ENCODE measurements at regions not wholly inside any gene's neighbourhood (a gene's known extent, or its start where the extent isn't known, plus 50 kb on each side); places are given as distances from the start of the nearest gene placed in this dataset.
"Not testable (repeated sequence)": the region's sequence is repeated elsewhere in the genome, so short reads cannot be mapped to it uniquely, and the experiment has no call there.

- Histone ChIP-seq H3K27ac (replicated peaks) (no peak overlapping the region), H3K4me3 (replicated peaks; ENCODE audit: insufficient read depth, low read length) (no peak overlapping the region), H3K27me3 (ENCODE audit: insufficient read depth, poor library complexity, severe bottlenecking) (no peaks in the 10 kb centered on the region)
- no peak for DNase-seq (ENCODE audit: low read depth in 1 of 2, low spot score in 1 of 2)
- TF ChIP-seq GABPA (IDR thresholded peaks at IDR 0.05; ENCODE audit: low read depth) (no peak), CTCF (IDR thresholded peaks at IDR 0.05; ENCODE audit: insufficient read depth, low read length) (no peak), POLR2AphosphoS5 (IDR thresholded peaks at IDR 0.05; ENCODE audit: low read depth) (no peak), SPI1 (IDR thresholded peaks at IDR 0.05; ENCODE audit: borderline replicate concordance, low read depth) (no peak)
- TF ChIP-seq, protein P1, sequence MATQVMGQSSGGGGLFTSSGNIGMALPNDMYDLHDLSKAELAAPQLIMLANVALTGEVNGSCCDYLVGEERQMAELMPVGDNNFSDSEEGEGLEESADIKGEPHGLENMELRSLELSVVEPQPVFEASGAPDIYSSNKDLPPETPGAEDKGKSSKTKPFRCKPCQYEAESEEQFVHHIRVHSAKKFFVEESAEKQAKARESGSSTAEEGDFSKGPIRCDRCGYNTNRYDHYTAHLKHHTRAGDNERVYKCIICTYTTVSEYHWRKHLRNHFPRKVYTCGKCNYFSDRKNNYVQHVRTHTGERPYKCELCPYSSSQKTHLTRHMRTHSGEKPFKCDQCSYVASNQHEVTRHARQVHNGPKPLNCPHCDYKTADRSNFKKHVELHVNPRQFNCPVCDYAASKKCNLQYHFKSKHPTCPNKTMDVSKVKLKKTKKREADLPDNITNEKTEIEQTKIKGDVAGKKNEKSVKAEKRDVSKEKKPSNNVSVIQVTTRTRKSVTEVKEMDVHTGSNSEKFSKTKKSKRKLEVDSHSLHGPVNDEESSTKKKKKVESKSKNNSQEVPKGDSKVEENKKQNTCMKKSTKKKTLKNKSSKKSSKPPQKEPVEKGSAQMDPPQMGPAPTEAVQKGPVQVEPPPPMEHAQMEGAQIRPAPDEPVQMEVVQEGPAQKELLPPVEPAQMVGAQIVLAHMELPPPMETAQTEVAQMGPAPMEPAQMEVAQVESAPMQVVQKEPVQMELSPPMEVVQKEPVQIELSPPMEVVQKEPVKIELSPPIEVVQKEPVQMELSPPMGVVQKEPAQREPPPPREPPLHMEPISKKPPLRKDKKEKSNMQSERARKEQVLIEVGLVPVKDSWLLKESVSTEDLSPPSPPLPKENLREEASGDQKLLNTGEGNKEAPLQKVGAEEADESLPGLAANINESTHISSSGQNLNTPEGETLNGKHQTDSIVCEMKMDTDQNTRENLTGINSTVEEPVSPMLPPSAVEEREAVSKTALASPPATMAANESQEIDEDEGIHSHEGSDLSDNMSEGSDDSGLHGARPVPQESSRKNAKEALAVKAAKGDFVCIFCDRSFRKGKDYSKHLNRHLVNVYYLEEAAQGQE (IDR thresholded peaks at IDR 0.05; ENCODE audit: insufficient replicate concordance, low read depth): no peak
Measured at GRCh38 chr6:137717074-137718073, 149.7 kb upstream of the TNFAIP3 start.

DNA sequence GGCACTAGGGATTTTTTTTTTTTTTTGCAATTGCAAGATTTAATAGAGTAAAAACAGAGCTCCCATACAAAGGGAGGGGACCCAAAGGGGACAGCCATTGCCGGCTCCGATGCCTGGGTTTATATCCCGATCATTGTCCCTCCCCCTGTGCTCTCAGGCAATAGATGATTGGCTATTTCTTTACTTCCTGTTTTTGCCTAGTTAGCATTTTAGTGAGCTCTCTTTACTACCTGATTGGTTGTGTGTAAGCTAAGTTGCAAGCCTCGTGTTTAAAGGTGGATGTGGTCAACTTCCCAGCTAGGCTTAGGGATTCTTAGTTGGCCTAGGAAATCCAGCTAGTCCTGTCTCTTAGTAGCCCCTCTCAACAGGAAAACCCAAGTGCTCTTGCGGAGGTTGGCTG, 148.2 kb upstream of the TNFAIP3 start:
- H3K4me3 ChIP-seq (replicated peaks; ENCODE audit: insufficient read depth, low read length); H3K27ac ChIP-seq (replicated peaks); DNase-seq (ENCODE audit: low read depth in 1 of 2, low spot score in 1 of 2); H3K27me3 ChIP-seq (ENCODE audit: insufficient read depth, poor library complexity, severe bottlenecking): not testable (repeated sequence)

DNA sequence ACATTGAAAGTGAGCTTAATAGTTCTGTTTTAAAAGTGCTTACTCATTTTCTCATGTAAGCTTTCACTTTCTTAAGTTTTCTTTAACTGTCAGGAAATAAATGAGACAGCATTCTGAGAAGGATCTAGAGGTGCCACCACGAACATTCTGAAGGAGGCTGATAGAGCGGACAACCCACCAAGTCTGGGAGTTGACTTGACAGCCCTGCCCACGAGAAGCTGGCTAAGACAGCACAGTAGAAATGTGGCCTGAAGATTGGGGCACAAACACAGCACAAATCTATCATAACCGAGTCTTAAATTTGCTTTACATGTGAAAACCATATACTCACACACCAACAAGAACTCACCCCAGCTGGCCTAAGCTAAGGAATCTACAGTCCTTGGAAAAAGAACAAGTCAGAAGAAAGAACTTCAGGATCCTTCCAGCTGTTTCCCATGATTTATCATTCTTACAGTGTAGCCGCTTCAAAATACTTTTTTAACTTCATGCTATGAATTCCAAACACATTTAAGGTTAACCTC, 144.2 kb upstream of the TNFAIP3 start:
- TF ChIP-seq GABPA (IDR thresholded peaks at IDR 0.05; ENCODE audit: low read depth): no peak
- no peak for TF ChIP-seq SPI1 (IDR thresholded peaks at IDR 0.05; ENCODE audit: borderline replicate concordance, low read depth)
- TF ChIP-seq, protein P1 (IDR thresholded peaks at IDR 0.05; ENCODE audit: insufficient replicate concordance, low read depth): no peak
- TF ChIP-seq POLR2AphosphoS5 (IDR thresholded peaks at IDR 0.05; ENCODE audit: low read depth): no peak
- H3K27ac ChIP-seq (replicated peaks): peak overlapping the region; percentile 32
- no peaks in the 10 kb centered on the region for H3K27me3 ChIP-seq (ENCODE audit: insufficient read depth, poor library complexity, severe bottlenecking)
- no peak overlapping the region for H3K4me3 ChIP-seq (replicated peaks; ENCODE audit: insufficient read depth, low read length)
- no peak for DNase-seq (ENCODE audit: low read depth in 1 of 2, low spot score in 1 of 2)

GRCh38 chr6:137723273-137724017, 143.6 kb upstream of the TNFAIP3 start:
- Histone ChIP-seq H3K4me3 (replicated peaks; ENCODE audit: insufficient read depth, low read length) (no peak overlapping the region), H3K27me3 (ENCODE audit: insufficient read depth, poor library complexity, severe bottlenecking) (no peaks in the 10 kb centered on the region), H3K27ac (replicated peaks) (no peak overlapping the region)
- no peak for DNase-seq (ENCODE audit: low read depth in 1 of 2, low spot score in 1 of 2)
- TF ChIP-seq, protein P1 (IDR thresholded peaks at IDR 0.05; ENCODE audit: insufficient replicate concordance, low read depth): no peak
- TF ChIP-seq SPI1 (IDR thresholded peaks at IDR 0.05; ENCODE audit: borderline replicate concordance, low read depth) (no peak), GABPA (IDR thresholded peaks at IDR 0.05; ENCODE audit: low read depth) (no peak), POLR2AphosphoS5 (IDR thresholded peaks at IDR 0.05; ENCODE audit: low read depth) (no peak)

All from HL-60 (cell line).